GM12872 (cell line): ENCODE measurements at regions not wholly inside any gene's neighbourhood (a gene's known extent, or its start where the extent isn't known, plus 50 kb on each side); places are given as distances from the start of the nearest gene placed in this dataset.

Experiments
- TF ChIP-seq, protein P1 (sequence below): IDR thresholded peaks from 3 replicates; pipeline ENCODE4 v1.5.1; 2011; ENCODE audit warnings: low read depth, mild to moderate bottlenecking, low read length, moderate library complexity; ENCODE audit not compliant: insufficient read depth

- TF ChIP-seq, protein P1, sequence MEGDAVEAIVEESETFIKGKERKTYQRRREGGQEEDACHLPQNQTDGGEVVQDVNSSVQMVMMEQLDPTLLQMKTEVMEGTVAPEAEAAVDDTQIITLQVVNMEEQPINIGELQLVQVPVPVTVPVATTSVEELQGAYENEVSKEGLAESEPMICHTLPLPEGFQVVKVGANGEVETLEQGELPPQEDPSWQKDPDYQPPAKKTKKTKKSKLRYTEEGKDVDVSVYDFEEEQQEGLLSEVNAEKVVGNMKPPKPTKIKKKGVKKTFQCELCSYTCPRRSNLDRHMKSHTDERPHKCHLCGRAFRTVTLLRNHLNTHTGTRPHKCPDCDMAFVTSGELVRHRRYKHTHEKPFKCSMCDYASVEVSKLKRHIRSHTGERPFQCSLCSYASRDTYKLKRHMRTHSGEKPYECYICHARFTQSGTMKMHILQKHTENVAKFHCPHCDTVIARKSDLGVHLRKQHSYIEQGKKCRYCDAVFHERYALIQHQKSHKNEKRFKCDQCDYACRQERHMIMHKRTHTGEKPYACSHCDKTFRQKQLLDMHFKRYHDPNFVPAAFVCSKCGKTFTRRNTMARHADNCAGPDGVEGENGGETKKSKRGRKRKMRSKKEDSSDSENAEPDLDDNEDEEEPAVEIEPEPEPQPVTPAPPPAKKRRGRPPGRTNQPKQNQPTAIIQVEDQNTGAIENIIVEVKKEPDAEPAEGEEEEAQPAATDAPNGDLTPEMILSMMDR = no peak
Measured at GRCh38 chr10:78188446-78188845, 154.8 kb downstream of the RPS24 start.

- TF ChIP-seq, protein P1 = no peak
Measured at GRCh38 chr10:78190051-78190825, 156.6 kb downstream of the RPS24 start.

- TF ChIP-seq, protein P1 = no peak
Measured at GRCh38 chr10:78191301-78191700, 157.6 kb downstream of the RPS24 start.

DNA sequence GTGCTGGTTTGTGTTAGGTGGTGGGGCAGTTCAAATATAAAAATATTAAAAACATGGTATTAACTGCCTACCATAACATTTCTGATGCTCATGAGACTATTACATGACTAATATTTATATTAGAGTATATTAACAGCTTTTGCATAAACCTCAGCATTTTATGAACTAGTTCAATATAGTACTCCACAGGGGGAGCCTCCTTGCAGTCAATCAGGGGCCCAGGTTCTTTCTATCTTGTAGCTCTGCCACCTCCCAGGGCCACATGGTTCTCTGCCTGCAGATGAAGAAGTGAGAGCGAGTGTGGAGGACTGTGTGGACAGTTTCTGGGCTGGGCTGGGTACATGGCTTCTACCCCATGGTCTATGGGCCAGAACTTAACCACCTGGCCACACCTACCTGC lies 159.5 kb downstream of the RPS24 start:
- TF ChIP-seq, protein P1 = no peak

DNA sequence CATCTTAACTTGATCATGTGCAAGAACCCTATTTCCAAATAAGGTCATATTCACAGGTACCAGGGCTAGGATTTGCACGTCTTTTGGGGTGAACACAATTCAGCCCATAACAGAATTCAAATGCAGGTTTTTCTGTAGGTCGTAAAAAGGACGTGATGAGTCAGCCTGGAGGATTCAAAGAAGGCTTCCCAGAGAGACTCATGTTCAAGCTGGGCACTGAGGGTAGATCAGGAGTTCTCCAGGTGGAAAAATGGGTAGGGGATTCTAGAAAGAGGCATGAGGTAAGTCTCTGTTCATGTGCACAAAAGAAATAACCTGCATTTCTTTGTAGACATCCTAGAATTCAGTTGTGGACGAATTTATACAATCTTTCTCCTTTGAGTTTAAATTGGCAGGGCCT lies 160.4 kb downstream of the RPS24 start:
- TF ChIP-seq, protein P1 = no peak

DNA sequence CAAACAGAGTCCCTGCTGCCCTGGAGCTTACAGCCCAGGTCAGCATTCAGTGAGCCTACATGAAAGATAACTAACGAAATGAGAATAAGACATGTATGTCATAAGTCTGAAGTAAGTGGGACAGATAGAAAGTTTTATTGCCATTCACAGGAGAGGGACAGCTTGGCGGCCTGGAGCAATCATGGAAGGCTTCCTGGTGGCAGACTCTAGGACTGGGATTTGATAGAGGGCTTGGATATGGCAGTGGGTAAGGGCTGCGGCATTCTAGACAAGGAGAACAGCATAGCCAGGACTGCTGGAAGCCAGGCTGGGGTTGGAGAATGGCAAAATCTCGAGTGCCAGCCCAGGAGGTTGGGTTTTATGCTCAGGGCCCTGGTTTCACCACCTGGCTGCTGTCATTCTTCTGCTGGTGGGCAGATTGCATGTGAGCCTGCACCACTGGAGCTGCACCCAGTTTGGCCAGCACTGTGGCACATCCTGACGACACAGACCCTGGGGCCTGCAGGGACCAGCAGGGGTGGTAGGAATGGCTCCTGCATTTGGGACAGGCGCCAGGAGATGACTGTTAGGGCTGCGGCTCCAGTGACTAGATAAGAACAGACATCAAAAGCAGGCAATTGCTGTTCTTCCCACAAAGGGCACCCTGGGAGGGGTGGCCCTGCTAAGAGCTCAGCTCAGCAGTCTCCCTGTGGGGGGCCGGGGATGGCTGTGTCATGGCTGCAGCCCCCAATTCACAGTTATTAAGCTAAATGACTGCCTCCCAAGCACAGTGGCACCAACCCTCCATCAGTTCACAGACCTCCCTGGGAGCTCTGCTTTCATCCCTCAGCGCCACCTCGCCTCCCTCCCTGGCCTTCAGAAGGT lies 161.1 kb downstream of the RPS24 start:
- TF ChIP-seq, protein P1 = no peak

- TF ChIP-seq, protein P1 = no peak
Measured at GRCh38 chr10:78196396-78196795, 162.7 kb downstream of the RPS24 start.
